ENCODE measurements at regions not wholly inside any gene's neighbourhood (a gene's known extent, or its start where the extent isn't known, plus 50 kb on each side); places are given as distances from the start of the nearest gene placed in this dataset.
"Not testable (repeated sequence)": the region's sequence is repeated elsewhere in the genome, so short reads cannot be mapped to it uniquely, and the experiment has no call there.

- H3K4me3 ChIP-seq (ENCODE audit: low read length): not testable (repeated sequence)
Observed at GRCh38 chr2:89888693-89889092, 1197.2 kb downstream of the RPIA start.

GRCh38 chr2:89890185-89890773 is 1198.8 kb downstream of the RPIA start:
- DNase-seq (ENCODE audit: low read depth); H3K4me3 ChIP-seq (ENCODE audit: low read length): not testable (repeated sequence)

More at GRCh38 chr2:89888693-89889092, 1197.2 kb downstream of the RPIA start:
- DNase-seq (ENCODE audit: low read depth): not testable (repeated sequence)

- not testable (repeated sequence) for DNase-seq (ENCODE audit: low read depth)
Observed at GRCh38 chr2:89894988-89895387, 1203.5 kb downstream of the RPIA start.

GRCh38 chr2:89895629-89896028 is 1204.2 kb downstream of the RPIA start:
- H3K4me3 ChIP-seq (ENCODE audit: low read length); DNase-seq (ENCODE audit: low read depth): not testable (repeated sequence)

More at GRCh38 chr2:89894988-89895387, 1203.5 kb downstream of the RPIA start:
- H3K4me3 ChIP-seq (ENCODE audit: low read length): not testable (repeated sequence)

- not testable (repeated sequence) for H3K4me3 ChIP-seq (ENCODE audit: low read length)
Observed at GRCh38 chr2:89927018-89927417, 1235.5 kb downstream of the RPIA start.

GRCh38 chr2:89935436-89935835 is 1244.0 kb downstream of the RPIA start:
- not testable (repeated sequence) for DNase-seq (ENCODE audit: low read depth); H3K4me3 ChIP-seq (ENCODE audit: low read length)

More at GRCh38 chr2:89927018-89927417, 1235.5 kb downstream of the RPIA start:
- DNase-seq (ENCODE audit: low read depth): not testable (repeated sequence)

GRCh38 chr2:89936011-89936410 is 1244.5 kb downstream of the RPIA start:
- DNase-seq (ENCODE audit: low read depth); H3K4me3 ChIP-seq (ENCODE audit: low read length): not testable (repeated sequence)

- H3K4me3 ChIP-seq (ENCODE audit: low read length); DNase-seq (ENCODE audit: low read depth): not testable (repeated sequence)
Observed at GRCh38 chr2:89936559-89936958, 1245.1 kb downstream of the RPIA start.

- not testable (repeated sequence) for H3K4me3 ChIP-seq (ENCODE audit: low read length); DNase-seq (ENCODE audit: low read depth)
Observed at GRCh38 chr2:89938756-89939155, 1247.3 kb downstream of the RPIA start.

- DNase-seq (ENCODE audit: low read depth); H3K4me3 ChIP-seq (ENCODE audit: low read length): not testable (repeated sequence)
Observed at GRCh38 chr2:89944267-89944666, 1252.8 kb downstream of the RPIA start.

- DNase-seq (ENCODE audit: low read depth); H3K4me3 ChIP-seq (ENCODE audit: low read length): not testable (repeated sequence)
Observed at GRCh38 chr2:89945004-89945616, 1253.6 kb downstream of the RPIA start.

- H3K4me3 ChIP-seq (ENCODE audit: low read length); DNase-seq (ENCODE audit: low read depth): not testable (repeated sequence)
Observed at GRCh38 chr2:89947208-89947815, 1255.8 kb downstream of the RPIA start.

GRCh38 chr2:89948102-89948501 is 1256.6 kb downstream of the RPIA start:
- not testable (repeated sequence) for H3K4me3 ChIP-seq (ENCODE audit: low read length); DNase-seq (ENCODE audit: low read depth)

GRCh38 chr2:89950807-89951206 is 1259.3 kb downstream of the RPIA start:
- DNase-seq (ENCODE audit: low read depth); H3K4me3 ChIP-seq (ENCODE audit: low read length): not testable (repeated sequence)

GRCh38 chr2:89957236-89957635 is 1265.8 kb downstream of the RPIA start:
- not testable (repeated sequence) for H3K4me3 ChIP-seq (ENCODE audit: low read length); DNase-seq (ENCODE audit: low read depth)

- H3K4me3 ChIP-seq (ENCODE audit: low read length); DNase-seq (ENCODE audit: low read depth): not testable (repeated sequence)
Observed at GRCh38 chr2:89959729-89960378, 1268.4 kb downstream of the RPIA start.

- H3K4me3 ChIP-seq (ENCODE audit: low read length); DNase-seq (ENCODE audit: low read depth): not testable (repeated sequence)
Observed at GRCh38 chr2:89960570-89960969, 1269.1 kb downstream of the RPIA start.

GRCh38 chr2:89968567-89968966 is 1277.1 kb downstream of the RPIA start:
- H3K4me3 ChIP-seq (ENCODE audit: low read length); DNase-seq (ENCODE audit: low read depth): not testable (repeated sequence)

- DNase-seq (ENCODE audit: low read depth); H3K4me3 ChIP-seq (ENCODE audit: low read length): not testable (repeated sequence)
Observed at GRCh38 chr2:89969190-89969589, 1277.7 kb downstream of the RPIA start.

GRCh38 chr2:89973849-89974248 is 1282.4 kb downstream of the RPIA start:
- not testable (repeated sequence) for DNase-seq (ENCODE audit: low read depth); H3K4me3 ChIP-seq (ENCODE audit: low read length)
